H1 (cell line): ENCODE measurements at regions not wholly inside any gene's neighbourhood (a gene's known extent, or its start where the extent isn't known, plus 50 kb on each side); places are given as distances from the start of the nearest gene placed in this dataset.

Experiments
- CTCF ChIA-PET: fragments of 300-600 bp; sonication (Branson Sonifier 250); formaldehyde crosslinking; loops from one replicate; lab custom pipeline; 2021; ENCODE audit not compliant: partially characterized antibody; lab: Charles Lee
- POLR2A ChIA-PET: fragments of 300-600 bp; sonication (Branson Sonifier 250); formaldehyde crosslinking; loops from one replicate; lab custom pipeline; 2021; ENCODE audit warnings: inconsistent platforms; ENCODE audit not compliant: partially characterized antibody; lab: Charles Lee
- DNase-seq, 2 experiments: peaks; one replicate each; pipeline versions ENCODE4 v3.0.0 to v3.0.0-alpha.2; 2010 to 2022; ENCODE audit warnings: low spot score in 2 of 2, low read depth in 1 of 2, mixed read lengths in 1 of 2
- FAIRE-seq: peaks from 2 replicates; lab custom pipeline; 2011; peaks lifted over from hg19 to GRCh38; lab: Jason Lieb, UNC
- H2AFZ ChIP-seq: 2 replicates; pipeline ENCODE4 v1.8.1; 2012; ENCODE audit warnings: low read length, inconsistent platforms
- H2AK5ac ChIP-seq: 2 replicates; pipeline ENCODE4 v1.6.1; 2013; ENCODE audit warnings: low read depth, low read length
- H2BK120ac ChIP-seq: replicated peaks from 2 replicates; pipeline ENCODE3; 2013; ENCODE audit warnings: low read depth, low read length, inconsistent platforms
- H2BK12ac ChIP-seq: 2 replicates; pipeline ENCODE4 v1.6.1; 2013; ENCODE audit warnings: low read depth, low read length
- H2BK15ac ChIP-seq: 2 replicates; pipeline ENCODE4 v1.6.1; 2013; ENCODE audit warnings: low read length
- H2BK20ac ChIP-seq: 2 replicates; pipeline ENCODE4 v1.6.1; 2013; ENCODE audit warnings: low read length
- H2BK5ac ChIP-seq: 2 replicates; pipeline ENCODE4 v1.6.1; 2013; ENCODE audit warnings: low read depth, low read length
- H3K14ac ChIP-seq: 2 replicates; pipeline ENCODE4 v1.6.1; 2013; ENCODE audit warnings: inconsistent platforms; ENCODE audit not compliant: insufficient read length
- H3K18ac ChIP-seq: 2 replicates; pipeline ENCODE4 v1.6.1; 2013; ENCODE audit warnings: low read length; ENCODE audit errors: extremely low read depth
- H3K23ac ChIP-seq: 2 replicates; pipeline ENCODE4 v1.6.1; 2013; ENCODE audit warnings: inconsistent platforms; ENCODE audit not compliant: insufficient read length
- H3K23me2 ChIP-seq: 2 replicates; pipeline ENCODE4 v1.6.1; 2013; ENCODE audit warnings: low read depth, low read length
- H3K27ac ChIP-seq: 2 replicates; pipeline ENCODE4 v1.6.1; 2011; ENCODE audit warnings: low read depth, low read length, inconsistent platforms
- H3K27me3 ChIP-seq, 4 experiments: replicated peaks in 1 of 4; 1 replicate in 1 of 4; 2 replicates in 3 of 4; pipeline versions ENCODE4 v1.6.1 to v1.8.1; 2011 to 2013; ENCODE audit warnings: low read length in 3 of 4, mild to moderate bottlenecking in 3 of 4, inconsistent platforms in 2 of 4, mixed read lengths in 2 of 4, moderate library complexity in 1 of 4; ENCODE audit not compliant: control insufficient read depth in 3 of 4, insufficient read depth in 3 of 4; ENCODE audit errors: extremely low read depth in 1 of 4
- H3K36me3 ChIP-seq, 4 experiments: 2 replicates each; pipeline versions ENCODE4 v1.6.1 to v1.8.1; 2011 to 2013; ENCODE audit warnings: mild to moderate bottlenecking in 4 of 4, low read length in 3 of 4, moderate library complexity in 2 of 4, control low read depth in 1 of 4, inconsistent platforms in 1 of 4; ENCODE audit not compliant: insufficient read depth in 4 of 4, control insufficient read depth in 2 of 4
- H3K4ac ChIP-seq: replicated peaks from 2 replicates; pipeline ENCODE3; 2013; ENCODE audit warnings: low read length, low read depth, mixed read lengths, inconsistent platforms; ENCODE audit not compliant: insufficient read length
- H3K4me1 ChIP-seq, 4 experiments: replicated peaks in 1 of 4; 1 replicate in 1 of 4; 2 replicates in 3 of 4; pipeline versions ENCODE4 v1.6.1 to v1.8.1; 2011 to 2013; ENCODE audit warnings: low read length in 3 of 4, inconsistent platforms in 2 of 4, mixed read lengths in 1 of 4; ENCODE audit not compliant: insufficient read depth in 4 of 4, control insufficient read depth in 3 of 4
- H3K4me2 ChIP-seq, 2 experiments: 2 replicates each; pipeline versions ENCODE4 v1.6.1 to v1.8.1; 2011 to 2013; ENCODE audit warnings: low read depth in 2 of 2, low read length in 2 of 2, control low read depth in 1 of 2, inconsistent platforms in 1 of 2, mild to moderate bottlenecking in 1 of 2; ENCODE audit not compliant: insufficient read depth in 1 of 2
- H3K4me3 ChIP-seq, 4 experiments: fragments of 200-600, 300-600 bp in 1 of 4; sonication (generic), shearing (Covaris generic), sonication (Bioruptor Twin) in 1 of 4; 2 replicates each; pipeline versions ENCODE4 v1.5.1 to v1.8.1; 2011 to 2016; ENCODE audit warnings: low read length in 4 of 4, low read depth in 3 of 4, control low read depth in 2 of 4, inconsistent platforms in 2 of 4, mild to moderate bottlenecking in 2 of 4, mixed read lengths in 1 of 4, moderate library complexity in 1 of 4; ENCODE audit not compliant: insufficient read depth in 2 of 4; ENCODE audit errors: extremely low read depth in 1 of 4
- H3K56ac ChIP-seq: replicated peaks from 2 replicates; pipeline ENCODE3; 2013; ENCODE audit warnings: low read depth, mild to moderate bottlenecking, mixed read lengths, low read length, inconsistent platforms; ENCODE audit not compliant: insufficient read length
- H3K79me1 ChIP-seq: 2 replicates; pipeline ENCODE4 v1.6.1; 2013; ENCODE audit warnings: low read depth, low read length, control low read depth
- H3K79me2 ChIP-seq, 2 experiments: 2 replicates each; pipeline versions ENCODE4 v1.6.1 to v1.8.1; 2012 to 2013; ENCODE audit warnings: low read length in 2 of 2, mild to moderate bottlenecking in 2 of 2, inconsistent platforms in 1 of 2; ENCODE audit not compliant: insufficient read depth in 2 of 2, control insufficient read depth in 1 of 2
- H3K9ac ChIP-seq, 4 experiments: replicated peaks in 1 of 4; 1 replicate in 1 of 4; 2 replicates in 3 of 4; pipeline versions ENCODE4 v1.6.1 to v1.8.1; 2011 to 2013; ENCODE audit warnings: low read depth in 3 of 4, low read length in 3 of 4, control low read depth in 2 of 4, mild to moderate bottlenecking in 2 of 4, moderate library complexity in 2 of 4, inconsistent platforms in 1 of 4; ENCODE audit errors: extremely low read depth in 1 of 4
- H3K9me3 ChIP-seq, 2 experiments: 2 replicates each; pipeline versions ENCODE4 v1.6.1 to v1.8.1; 2012 to 2013; ENCODE audit warnings: mild to moderate bottlenecking in 2 of 2, moderate library complexity in 2 of 2, control low read depth in 1 of 2, inconsistent platforms in 1 of 2, low read depth in 1 of 2, low read length in 1 of 2, mixed read lengths in 1 of 2; ENCODE audit not compliant: insufficient read depth in 2 of 2
- H4K20me1 ChIP-seq, 2 experiments: replicated peaks in 1 of 2; 2 replicates each; pipeline versions ENCODE3 to v1.8.1; 2011 to 2013; ENCODE audit warnings: inconsistent platforms in 2 of 2, low read length in 2 of 2, mild to moderate bottlenecking in 1 of 2; ENCODE audit not compliant: insufficient read depth in 2 of 2, control insufficient read depth in 1 of 2
- H4K5ac ChIP-seq: 2 replicates; pipeline ENCODE4 v1.6.1; 2013; ENCODE audit warnings: low read length, low read depth, mixed read lengths, inconsistent platforms; ENCODE audit not compliant: insufficient read length
- H4K8ac ChIP-seq: 2 replicates; pipeline ENCODE4 v1.8.0; 2013; ENCODE audit warnings: mild to moderate bottlenecking, moderate library complexity, low read length, inconsistent platforms; ENCODE audit not compliant: insufficient read depth; ENCODE audit errors: extremely low read depth
- H4K91ac ChIP-seq: replicated peaks from 2 replicates; pipeline ENCODE3; 2013; ENCODE audit warnings: low read length, mixed read lengths, inconsistent platforms; ENCODE audit not compliant: insufficient read length
- CHD2 ChIP-seq: IDR thresholded peaks from 2 replicates; pipeline ENCODE4 v1.6.1; 2012; ENCODE audit warnings: low read length, improper control_type of control experiment
- HDAC6 ChIP-seq: IDR thresholded peaks from one replicate; pipeline ENCODE4 v1.7.1; 2012; ENCODE audit warnings: low read depth, mild to moderate bottlenecking, inconsistent platforms, low read length, moderate library complexity
- JUND ChIP-seq: IDR thresholded peaks from 2 replicates; pipeline ENCODE4 v1.6.1; 2011; ENCODE audit warnings: mild to moderate bottlenecking, improper control_type of control experiment, low read length
- KDM5A ChIP-seq: fragments of 200-600 bp; IDR thresholded peaks from 2 replicates; pipeline ENCODE4 v1.7.1; 2012; ENCODE audit warnings: mild to moderate bottlenecking, low read length, inconsistent platforms, mixed read lengths
- POLR2A ChIP-seq, 2 experiments: IDR thresholded peaks; 1 replicate in 1 of 2; 2 replicates in 1 of 2; pipeline ENCODE4 v1.6.1; 2011; ENCODE audit warnings: low read depth in 2 of 2, low read length in 2 of 2, mild to moderate bottlenecking in 2 of 2; ENCODE audit errors: control extremely low read depth in 1 of 2
- POLR2AphosphoS5 ChIP-seq: IDR thresholded peaks from 2 replicates; pipeline ENCODE4 v1.6.1; 2011; ENCODE audit warnings: low read depth, low read length
- POU5F1 ChIP-seq: IDR thresholded peaks from 2 replicates; pipeline ENCODE4 v1.6.1; 2011; ENCODE audit warnings: low read depth, mild to moderate bottlenecking, low read length, moderate library complexity
- SAP30 ChIP-seq: fragments of 300-600 bp; sonication (generic); IDR thresholded peaks from 2 replicates; pipeline ENCODE4 v1.7.1; 2012; ENCODE audit warnings: low read length, moderate library complexity, mild to moderate bottlenecking, inconsistent platforms; ENCODE audit not compliant: insufficient read depth, insufficient replicate concordance
- SP4 ChIP-seq: IDR thresholded peaks from 2 replicates; pipeline ENCODE4 v1.6.1; 2012; ENCODE audit warnings: low read length, inconsistent platforms
- WGBS, 2 experiments: shearing (Covaris generic) in 1 of 2; methylation state at CpG; one replicate each; pipeline versions ENCODE4 v1.1.6 to v1.1.7; 2013 to 2015; ENCODE audit warnings: low lambda C conversion rate in 2 of 2, mixed read lengths in 2 of 2, inconsistent platforms in 1 of 2, low coverage in 1 of 2, missing lambda C conversion rate in 1 of 2; ENCODE audit not compliant: insufficient replicate concordance in 2 of 2, insufficient coverage in 1 of 2, insufficient read length in 1 of 2; ENCODE audit errors: extremely low coverage in 1 of 2, missing lambda C conversion rate in 1 of 2; 5-methylcytosine and 5-hydroxymethylcytosine counted together

GRCh38 chr3:69642606-69643005, 96.7 kb upstream of the MITF start:
- H2BK20ac ChIP-seq: no peak overlapping the region
- no peak overlapping the region for H4K8ac ChIP-seq
- no peaks in the 10 kb centered on the region for H3K9me3 ChIP-seq
- no peak overlapping the region for H3K9ac ChIP-seq
- H2BK15ac ChIP-seq: no peak overlapping the region
- H3K36me3 ChIP-seq: no peaks in the 10 kb centered on the region
- no peak overlapping the region for H3K14ac ChIP-seq
- no peak for DNase-seq
- H3K18ac ChIP-seq: no peak overlapping the region
- TF ChIP-seq JUND (no peak), SP4 (no peak), POLR2A (IDR thresholded peaks at IDR 0.05; ENCODE audit: control extremely low read depth in 1 of 2, low read depth in 2 of 2, low read length in 2 of 2) (no peak), SAP30 (no peak), KDM5A (no peak), HDAC6 (no peak), POLR2AphosphoS5 (no peak), POU5F1 (no peak), CHD2 (no peak)
- TF ChIP-seq, all 59 proteins: peak for 0
- no peaks in the 10 kb centered on the region for H3K79me1 ChIP-seq
- H4K5ac ChIP-seq: no peak overlapping the region
- no peak overlapping the region for H3K4me2 ChIP-seq
- no peaks in the 10 kb centered on the region for H3K79me2 ChIP-seq
- H2AFZ ChIP-seq: no peak overlapping the region; the same call in 1 of the 2 replicates
- no peak for FAIRE-seq
- H3K4me1 ChIP-seq: no peaks in the 10 kb centered on the region
- H4K20me1 ChIP-seq: no peaks in the 10 kb centered on the region
- WGBS, 2 experiments: 83% methylated on average over 5 of the region's 5 CpGs; no CpG with 5 or more reads in 1 of the 2 experiments
- H4K91ac ChIP-seq: no peak overlapping the region
- no peak overlapping the region for H3K23ac ChIP-seq
- POLR2A ChIA-PET: no interaction called here
- no peak overlapping the region for H3K56ac ChIP-seq
- no peaks in the 10 kb centered on the region for H3K23me2 ChIP-seq
- CTCF ChIA-PET: interaction anchor here (0.7 to 1.8 kb wide), 2 partner anchors 12 to 29 kb away, joined by 4 read pairs; no protein-coding TSS in a partner anchor
- H2BK5ac ChIP-seq: no peak overlapping the region
- H3K27ac ChIP-seq: no peak overlapping the region
- H2AK5ac ChIP-seq: no peak overlapping the region
- H2BK120ac ChIP-seq: no peak overlapping the region
- no peak overlapping the region for H3K4ac ChIP-seq
- no peak overlapping the region for H3K4me3 ChIP-seq
- no peaks in the 10 kb centered on the region for H3K27me3 ChIP-seq
- H2BK12ac ChIP-seq: no peak overlapping the region
